K562 (cell line): ENCODE measurements at regions not wholly inside any gene's neighbourhood (a gene's known extent, or its start where the extent isn't known, plus 50 kb on each side); places are given as distances from the start of the nearest gene placed in this dataset.

Experiments
- ATAC-seq: fragments of 200-7000 bp; cut with Tn5 transposase; 3 replicates; pipeline ENCODE4 v1.9.1; 2020; ENCODE audit warnings: moderate library complexity
- BruUV-seq: library from RNA; stranded (reverse); fragments of 400-500 nt; replicated peaks from 2 replicates; lab custom pipeline; 2021; lab: Mats Ljungman, UMichigan
- CTCF ChIA-PET: fragments of 300-600 bp; formaldehyde crosslinking; extraction: SDS; loops from one replicate; lab custom pipeline; 2021; ENCODE audit warnings: low intra/inter-chr PET ratio; lab: Yijun Ruan, JAX
- POLR2A ChIA-PET: fragments of 300-600, 350-650 bp; sonication (Branson Sonifier 250); formaldehyde crosslinking; extraction: SDS; loops from one replicate; lab custom pipeline; 2021; ENCODE audit warnings: antibody characterized with exemption, inconsistent platforms; lab: Yijun Ruan, JAX
- DNase-seq, 4 experiments: peaks; one replicate each; pipeline versions ENCODE4 v3.0.0 to v3.0.0-alpha.2; 2011 to 2018; ENCODE audit warnings: low spot score in 3 of 4, mixed read lengths in 3 of 4; ENCODE audit errors: extremely low read depth in 1 of 4
- FAIRE-seq: peaks from 2 replicates; lab custom pipeline; 2011; peaks lifted over from hg19 to GRCh38; lab: Jason Lieb, UNC
- H2AFZ ChIP-seq: 2 replicates; pipeline ENCODE4 v1.6.0; 2011; ENCODE audit warnings: low read depth, low read length, control low read depth, inconsistent platforms
- H3K27ac ChIP-seq: fragments of 200-600 bp; 3 replicates; pipeline ENCODE4 v1.8.0; 2011; ENCODE audit warnings: low read depth, mild to moderate bottlenecking, control low read depth, inconsistent platforms, low read length, moderate library complexity, mixed read lengths; ENCODE audit errors: extremely low read depth
- H3K27me3 ChIP-seq, 2 experiments: fragments of 300-600 bp in 1 of 2; 2 replicates in 1 of 2; 3 replicates in 1 of 2; pipeline versions ENCODE4 v1.6.0 to v1.8.0; 2011; ENCODE audit warnings: inconsistent platforms in 2 of 2, low read length in 2 of 2, mild to moderate bottlenecking in 1 of 2, mixed read lengths in 1 of 2, moderate library complexity in 1 of 2; ENCODE audit not compliant: control insufficient read depth in 2 of 2, insufficient read depth in 2 of 2
- H3K36me3 ChIP-seq: fragments of 300-600 bp; 3 replicates; pipeline ENCODE4 v1.8.0; 2011; ENCODE audit warnings: mild to moderate bottlenecking, low read length, inconsistent platforms; ENCODE audit not compliant: control insufficient read depth, insufficient read depth
- H3K4me1 ChIP-seq, 2 experiments: fragments of 200-600 bp in 1 of 2; replicated peaks in 1 of 2; 2 replicates in 1 of 2; 3 replicates in 1 of 2; pipeline versions ENCODE4 v1.5.1 to v1.8.0; 2011; ENCODE audit warnings: inconsistent platforms in 2 of 2, low read length in 2 of 2, mild to moderate bottlenecking in 1 of 2, mixed read lengths in 1 of 2, moderate library complexity in 1 of 2; ENCODE audit not compliant: control insufficient read depth in 2 of 2, insufficient read depth in 2 of 2
- H3K4me2 ChIP-seq: 2 replicates; pipeline ENCODE4 v1.6.1; 2011; ENCODE audit warnings: low read length, control low read depth, inconsistent platforms, mixed read lengths; ENCODE audit not compliant: insufficient read depth
- H3K4me3 ChIP-seq: fragments of 200-600 bp; sonication (generic), shearing (Covaris generic); 2 replicates; pipeline ENCODE4 v1.5.1; 2016; ENCODE audit warnings: control low read depth, inconsistent platforms
- H3K79me2 ChIP-seq: fragments of 200-600 bp; 3 replicates; pipeline ENCODE4 v1.8.0; 2011; ENCODE audit warnings: low read length, inconsistent platforms; ENCODE audit not compliant: control insufficient read depth, insufficient read depth
- H3K9ac ChIP-seq, 2 experiments: 2 replicates each; pipeline versions ENCODE4 v1.6.0 to v1.6.1; 2011; ENCODE audit warnings: low read depth in 2 of 2, low read length in 2 of 2, control low read depth in 1 of 2, inconsistent platforms in 1 of 2, mild to moderate bottlenecking in 1 of 2, mixed read lengths in 1 of 2; ENCODE audit not compliant: insufficient read depth in 1 of 2
- H3K9me1 ChIP-seq: one replicate; pipeline ENCODE4 v1.6.0; 2011; ENCODE audit warnings: inconsistent platforms, mild to moderate bottlenecking, low read length, moderate library complexity; ENCODE audit not compliant: control insufficient read depth, insufficient read depth
- H3K9me3 ChIP-seq: replicated peaks from 2 replicates; pipeline ENCODE4 v1.5.1; 2011; ENCODE audit warnings: low read depth, low read length, inconsistent platforms; ENCODE audit not compliant: control insufficient read depth, insufficient read depth
- H4K20me1 ChIP-seq: replicated peaks from 2 replicates; pipeline ENCODE4 v1.6.1; 2011; ENCODE audit warnings: low read length, inconsistent platforms, mixed read lengths; ENCODE audit not compliant: control insufficient read depth, insufficient read depth
- ADNP ChIP-seq: fragments of 200-800 bp; sonication (Bioruptor generic); IDR thresholded peaks from 2 replicates; pipeline ENCODE4 v1.6.1; 2016; ENCODE audit warnings: missing genetic modification characterization, missing compliant biosample characterization
- BRCA1 ChIP-seq, 2 experiments: fragments of 450-650 bp in 1 of 2; sonication (generic) in 1 of 2; formaldehyde crosslinking in 1 of 2; IDR thresholded peaks; 2 replicates each; pipeline versions ENCODE4 v1.5.0 to v1.6.1; 2017 to 2020; ENCODE audit warnings: mild to moderate bottlenecking in 1 of 2, missing genetic modification reagents in 1 of 2
- MAFF ChIP-seq: IDR thresholded peaks from 2 replicates; pipeline ENCODE4 v1.6.1; 2012; ENCODE audit warnings: low read length, improper control_type of control experiment
- POLR3A ChIP-seq: IDR thresholded peaks from 2 replicates; pipeline ENCODE4 v1.6.1; 2011; ENCODE audit warnings: borderline replicate concordance, mild to moderate bottlenecking, moderate library complexity; ENCODE audit not compliant: insufficient read length, insufficient read depth; ENCODE audit errors: extremely low read depth
- PURB ChIP-seq: sonication (generic); formaldehyde crosslinking; IDR thresholded peaks from 2 replicates; pipeline ENCODE4 v1.9.0; 2021; ENCODE audit warnings: low read depth, mild to moderate bottlenecking, missing genetic modification reagents
- TAF7 ChIP-seq: fragments of 450-650 bp; IDR thresholded peaks from 2 replicates; pipeline ENCODE4 v1.6.1; 2016; ENCODE audit warnings: missing genetic modification characterization, missing compliant biosample characterization
- ZNF212 ChIP-seq: fragments of 450-650 bp; formaldehyde crosslinking; IDR thresholded peaks from 2 replicates; pipeline ENCODE4 v1.4.0; 2020; ENCODE audit warnings: mild to moderate bottlenecking
- ZNF407 ChIP-seq: fragments of 450-650 bp; IDR thresholded peaks from 2 replicates; pipeline ENCODE4 v1.6.1; 2016; ENCODE audit warnings: low read depth
- ZZZ3 ChIP-seq: fragments of 450-650 bp; IDR thresholded peaks from 2 replicates; pipeline ENCODE4 v1.6.1; 2016; ENCODE audit warnings: antibody characterized with exemption, mild to moderate bottlenecking, moderate library complexity
- WGBS: fragments of 100-300 bp; shearing (Covaris generic); methylation state at CpG from one replicate; pipeline ENCODE4 v1.1.6; 2016; ENCODE audit warnings: low coverage, mixed read lengths; ENCODE audit not compliant: insufficient coverage; ENCODE audit errors: missing lambda C conversion rate; 5-methylcytosine and 5-hydroxymethylcytosine counted together
- in situ Hi-C: fragments of 300-500 bp; cut with MboI; formaldehyde crosslinking; loops from 4 replicates; pipeline ENCODE4 v1.15.0; 2018; ENCODE audit warnings: inconsistent platforms, mixed read lengths
- intact Hi-C: fragments of 100-400 bp; cut with micrococcal nuclease; formaldehyde crosslinking; loops from 2 replicates; pipeline ENCODE4 v1.14.2; 2022
- TF ChIP-seq, protein P1 (sequence below), 2 experiments: fragments of 450-650 bp; IDR thresholded peaks; 2 replicates each; pipeline ENCODE4 v1.6.1; 2016

DNA sequence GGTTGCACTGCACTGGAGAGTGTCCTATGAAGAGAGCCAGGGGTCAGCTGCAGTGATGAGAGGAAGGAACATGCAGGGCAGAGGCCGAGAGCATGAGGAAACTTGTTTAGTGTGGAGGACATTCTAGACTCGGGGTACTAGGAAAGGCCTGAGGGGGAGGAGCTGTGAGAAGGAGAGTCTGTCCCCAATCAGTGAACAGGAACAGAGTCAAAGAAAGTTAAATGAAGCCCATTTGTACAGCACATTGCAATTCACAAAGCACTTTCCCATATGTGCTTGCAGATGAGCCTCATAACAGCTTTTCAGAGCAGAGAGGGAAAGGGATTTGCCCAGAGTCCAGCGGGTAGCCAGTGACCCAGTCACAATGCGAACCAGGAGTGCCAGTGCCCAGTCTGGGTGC, 83.4 kb downstream of the NAV1 start:
- no TSS peak for BruUV-seq
- no peak overlapping the region for H3K4me3 ChIP-seq
- CTCF ChIA-PET, result no interaction called here
- no peaks in the 10 kb centered on the region for H3K9me3 ChIP-seq
- no peaks in the 10 kb centered on the region for H3K36me3 ChIP-seq
- peaks cover 3 to 31% of the 10 kb centered on the region in 2 experiments for H3K4me1 ChIP-seq
- no peak overlapping the region for H3K9ac ChIP-seq
- intact Hi-C loops, result no loop called here
- WGBS, result 51% methylated on average over 4 of the region's 4 CpGs
- in situ Hi-C loops, result no loop called here
- no peak for FAIRE-seq
- H3K27ac ChIP-seq, result no peak overlapping the region
- DNase-seq, result no peak
- H3K27me3 ChIP-seq, result no peaks in the 10 kb centered on the region
- no peaks in the 10 kb centered on the region for H3K9me1 ChIP-seq
- no peaks in the 10 kb centered on the region for H3K79me2 ChIP-seq
- no peak for ATAC-seq
- H2AFZ ChIP-seq, result no peak overlapping the region
- no peaks in the 10 kb centered on the region for H4K20me1 ChIP-seq
- H3K4me2 ChIP-seq, result no peak overlapping the region
- POLR2A ChIA-PET, result interaction anchor here (0.8 to 2.5 kb wide), 4 partner anchors 9 to 27 kb away, joined by 4 to 11 read pairs (median 5); no protein-coding TSS in a partner anchor
- no peak for TF ChIP-seq ZZZ3
- TF ChIP-seq TAF7 (tag), result no peak
- TF ChIP-seq POLR3A, result no peak
- no peak for TF ChIP-seq ADNP (tag)
- TF ChIP-seq BRCA1 (IDR thresholded peaks at IDR 0.05), result no peak
- TF ChIP-seq BRCA1 (CRISPR knock-in tag; IDR thresholded peaks at IDR 0.05), result no peak
- no peak for TF ChIP-seq PURB (CRISPR knock-in tag)
- no peak for TF ChIP-seq ZNF212
- TF ChIP-seq MAFF, result no peak
- TF ChIP-seq, protein P1, sequence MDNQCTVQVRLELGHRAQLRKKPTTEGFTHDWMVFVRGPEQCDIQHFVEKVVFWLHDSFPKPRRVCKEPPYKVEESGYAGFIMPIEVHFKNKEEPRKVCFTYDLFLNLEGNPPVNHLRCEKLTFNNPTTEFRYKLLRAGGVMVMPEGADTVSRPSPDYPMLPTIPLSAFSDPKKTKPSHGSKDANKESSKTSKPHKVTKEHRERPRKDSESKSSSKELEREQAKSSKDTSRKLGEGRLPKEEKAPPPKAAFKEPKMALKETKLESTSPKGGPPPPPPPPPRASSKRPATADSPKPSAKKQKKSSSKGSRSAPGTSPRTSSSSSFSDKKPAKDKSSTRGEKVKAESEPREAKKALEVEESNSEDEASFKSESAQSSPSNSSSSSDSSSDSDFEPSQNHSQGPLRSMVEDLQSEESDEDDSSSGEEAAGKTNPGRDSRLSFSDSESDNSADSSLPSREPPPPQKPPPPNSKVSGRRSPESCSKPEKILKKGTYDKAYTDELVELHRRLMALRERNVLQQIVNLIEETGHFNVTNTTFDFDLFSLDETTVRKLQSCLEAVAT (IDR thresholded peaks at IDR 0.05), result no peak
- TF ChIP-seq ZNF407, result no peak
